Endothelial cell of hepatic sinusoid (primary cell): ENCODE measurements at regions not wholly inside any gene's neighbourhood (a gene's known extent, or its start where the extent isn't known, plus 50 kb on each side); places are given as distances from the start of the nearest gene placed in this dataset.
"Not testable (repeated sequence)": the region's sequence is repeated elsewhere in the genome, so short reads cannot be mapped to it uniquely, and the experiment has no call there.

Source experiments
- in situ Hi-C: cut with HindIII; loops from 2 replicates; pipeline ENCODE4 v1.10.0; 2017; ENCODE audit warnings: low sequenced_read_pairs

- in situ Hi-C loops, result no loop called here
Measured at GRCh38 chr2:117614296-117614695, 200.2 kb upstream of the DDX18 start.

GRCh38 chr2:117614823-117615534 lies 199.5 kb upstream of the DDX18 start:
- in situ Hi-C loops, result no loop called here

GRCh38 chr2:117618607-117619006 lies 195.9 kb upstream of the DDX18 start:
- in situ Hi-C loops, result no loop called here

- in situ Hi-C loops, result no loop called here
Measured at GRCh38 chr2:117621326-117621725, 193.2 kb upstream of the DDX18 start.

- in situ Hi-C loops, result not testable (repeated sequence)
Measured at GRCh38 chr2:117623175-117623574, 191.3 kb upstream of the DDX18 start.

GRCh38 chr2:117631152-117631945 lies 183.1 kb upstream of the DDX18 start:
- in situ Hi-C loops, result no loop called here

- in situ Hi-C loops, result no loop called here
Measured at GRCh38 chr2:117635481-117635880, 179.0 kb upstream of the DDX18 start.

GRCh38 chr2:117639401-117639800 lies 175.1 kb upstream of the DDX18 start:
- in situ Hi-C loops, result no loop called here

GRCh38 chr2:117644403-117644802 lies 170.1 kb upstream of the DDX18 start:
- in situ Hi-C loops, result no loop called here

GRCh38 chr2:117645458-117645857 lies 169.0 kb upstream of the DDX18 start:
- in situ Hi-C loops, result no loop called here

GRCh38 chr2:117646099-117646498 lies 168.4 kb upstream of the DDX18 start:
- in situ Hi-C loops, result no loop called here

- in situ Hi-C loops, result no loop called here
Measured at GRCh38 chr2:117646872-117647271, 167.6 kb upstream of the DDX18 start.

GRCh38 chr2:117656546-117656945 lies 157.9 kb upstream of the DDX18 start:
- in situ Hi-C loops, result no loop called here

GRCh38 chr2:117661619-117662018 lies 152.9 kb upstream of the DDX18 start:
- in situ Hi-C loops, result no loop called here

GRCh38 chr2:117674172-117674571 lies 140.3 kb upstream of the DDX18 start:
- in situ Hi-C loops, result no loop called here

GRCh38 chr2:117679952-117680351 lies 134.5 kb upstream of the DDX18 start:
- in situ Hi-C loops, result no loop called here

GRCh38 chr2:117684919-117685318 lies 129.6 kb upstream of the DDX18 start:
- in situ Hi-C loops, result no loop called here

- in situ Hi-C loops, result no loop called here
Measured at GRCh38 chr2:117686699-117687098, 127.8 kb upstream of the DDX18 start.

GRCh38 chr2:117691595-117691994 lies 122.9 kb upstream of the DDX18 start:
- in situ Hi-C loops, result no loop called here

GRCh38 chr2:117692001-117692763 lies 122.3 kb upstream of the DDX18 start:
- in situ Hi-C loops, result no loop called here

- in situ Hi-C loops, result no loop called here
Measured at GRCh38 chr2:117693154-117693553, 121.3 kb upstream of the DDX18 start.

- in situ Hi-C loops, result no loop called here
Measured at GRCh38 chr2:117693651-117694050, 120.8 kb upstream of the DDX18 start.
